Upper lobe of left lung (tissue), 4 donors: ENCODE measurements at regions not wholly inside any gene's neighbourhood (a gene's known extent, or its start where the extent isn't known, plus 50 kb on each side); places are given as distances from the start of the nearest gene placed in this dataset.

Source experiments
- CTCF ChIP-seq, 6 experiments: fragments of 450-650 bp in 4 of 6; fragments of 200-600 bp in 2 of 6; sonication (generic) in 2 of 6; IDR thresholded peaks; one replicate each; pipeline ENCODE4 v1.5.1; 2016 to 2019; ENCODE audit warnings: antibody characterized with exemption in 6 of 6
- POLR2AphosphoS5 ChIP-seq, 2 donors: sonication (generic); formaldehyde crosslinking; IDR thresholded peaks; one replicate each; pipeline ENCODE4 v1.5.1; 2017; ENCODE audit warnings: antibody characterized with exemption in 2 of 2

GRCh38 chr3:127399154-127399553, 111.3 kb upstream of the PRR20G start:
- no peak for TF ChIP-seq CTCF (IDR thresholded peaks at IDR 0.05)
- no peak for TF ChIP-seq POLR2AphosphoS5 (IDR thresholded peaks at IDR 0.05)
